Activated CD4-positive, alpha-beta T cell treated with anti-CD3 and anti-CD28 coated beads for 36 hours (primary cell): ENCODE measurements at regions not wholly inside any gene's neighbourhood (a gene's known extent, or its start where the extent isn't known, plus 50 kb on each side); places are given as distances from the start of the nearest gene placed in this dataset.

Experiments
- ATAC-seq: fragments of 200-7000 bp; cut with Tn5 transposase; one replicate; pipeline ENCODE4 v1.10.0; 2021; ENCODE audit warnings: mild to moderate bottlenecking, moderate library complexity
- CTCF ChIA-PET: fragments of 350-600 bp; sonication (Branson Sonifier 250); formaldehyde crosslinking; loops from one replicate; lab custom pipeline; 2021; ENCODE audit warnings: antibody characterized with exemption; lab: Charles Lee
- POLR2A ChIA-PET: fragments of 350-600 bp; sonication (Branson Sonifier 250); formaldehyde crosslinking; loops from one replicate; lab custom pipeline; 2021; ENCODE audit warnings: antibody characterized with exemption, inconsistent platforms; lab: Charles Lee
- DNase-seq: peaks from one replicate; pipeline ENCODE4 v3.0.0-alpha.2; 2020
- H3K27ac Mint-ChIP-seq: one replicate; pipeline ENCODE4 v1.8.0; 2021; ENCODE audit warnings: mixed read lengths
- H3K27me3 Mint-ChIP-seq: one replicate; pipeline ENCODE4 v1.8.0; 2021; ENCODE audit warnings: mixed read lengths
- H3K36me3 Mint-ChIP-seq: one replicate; pipeline ENCODE4 v1.8.0; 2021; ENCODE audit warnings: low read depth, mixed read lengths
- H3K4me1 Mint-ChIP-seq: one replicate; pipeline ENCODE4 v1.8.0; 2021; ENCODE audit warnings: mixed read lengths
- H3K4me3 Mint-ChIP-seq: one replicate; pipeline ENCODE4 v1.8.0; 2021; ENCODE audit warnings: mild to moderate bottlenecking, moderate library complexity, mixed read lengths
- H3K9me3 Mint-ChIP-seq: one replicate; pipeline ENCODE4 v1.8.0; 2021; ENCODE audit warnings: low read depth, mixed read lengths
- intact Hi-C, 2 experiments: fragments of 100-400 bp; cut with DNase I in 1 of 2; cut with micrococcal nuclease in 1 of 2; formaldehyde crosslinking; loops; one replicate each; pipeline versions ENCODE4 v1.14.2 to v1.15.1; 2022 to 2024; cut with DNase I, micrococcal nuclease

- H3K4me1 Mint-ChIP-seq = no peaks in the 10 kb centered on the region
- ChIA-PET CTCF (no interaction called here), POLR2A (no interaction called here)
- no peaks in the 10 kb centered on the region for H3K36me3 Mint-ChIP-seq
- peaks cover 9% of the 10 kb centered on the region for H3K27me3 Mint-ChIP-seq
- intact Hi-C loops = no loop called here
- ATAC-seq (no peak), DNase-seq (no peak)
- H3K9me3 Mint-ChIP-seq = no peaks in the 10 kb centered on the region
- H3K4me3 Mint-ChIP-seq = no peak overlapping the region
- no peak overlapping the region for H3K27ac Mint-ChIP-seq
Observed at GRCh38 chr16:48451323-48451722, 66.1 kb upstream of the SIAH1 start.

- Mint-ChIP-seq H3K27ac (no peak overlapping the region), H3K4me3 (no peak overlapping the region), H3K4me1 (no peaks in the 10 kb centered on the region), H3K27me3 (peaks cover 7% of the 10 kb centered on the region), H3K9me3 (no peaks in the 10 kb centered on the region), H3K36me3 (no peaks in the 10 kb centered on the region)
- no peak for ATAC-seq
- intact Hi-C loops = no loop called here
- POLR2A ChIA-PET = no interaction called here
- CTCF ChIA-PET = no interaction called here
- no peak for DNase-seq
Observed at GRCh38 chr16:48450367-48450766, 65.2 kb upstream of the SIAH1 start.

GRCh38 chr16:48448841-48449481 is 63.7 kb upstream of the SIAH1 start:
- intact Hi-C loops = no loop called here
- H3K27me3 Mint-ChIP-seq = peaks cover 1% of the 10 kb centered on the region
- DNase-seq (no peak), ATAC-seq (no peak)
- CTCF ChIA-PET = interaction anchor here (1.0 to 2.5 kb wide), 2 partner anchors 175 to 181 kb away, joined by 4 to 7 read pairs; no protein-coding TSS in a partner anchor
- H3K4me1 Mint-ChIP-seq = no peaks in the 10 kb centered on the region
- H3K4me3 Mint-ChIP-seq = no peak overlapping the region
- H3K36me3 Mint-ChIP-seq = no peaks in the 10 kb centered on the region
- POLR2A ChIA-PET = no interaction called here
- no peaks in the 10 kb centered on the region for H3K9me3 Mint-ChIP-seq
- H3K27ac Mint-ChIP-seq = no peak overlapping the region

DNA sequence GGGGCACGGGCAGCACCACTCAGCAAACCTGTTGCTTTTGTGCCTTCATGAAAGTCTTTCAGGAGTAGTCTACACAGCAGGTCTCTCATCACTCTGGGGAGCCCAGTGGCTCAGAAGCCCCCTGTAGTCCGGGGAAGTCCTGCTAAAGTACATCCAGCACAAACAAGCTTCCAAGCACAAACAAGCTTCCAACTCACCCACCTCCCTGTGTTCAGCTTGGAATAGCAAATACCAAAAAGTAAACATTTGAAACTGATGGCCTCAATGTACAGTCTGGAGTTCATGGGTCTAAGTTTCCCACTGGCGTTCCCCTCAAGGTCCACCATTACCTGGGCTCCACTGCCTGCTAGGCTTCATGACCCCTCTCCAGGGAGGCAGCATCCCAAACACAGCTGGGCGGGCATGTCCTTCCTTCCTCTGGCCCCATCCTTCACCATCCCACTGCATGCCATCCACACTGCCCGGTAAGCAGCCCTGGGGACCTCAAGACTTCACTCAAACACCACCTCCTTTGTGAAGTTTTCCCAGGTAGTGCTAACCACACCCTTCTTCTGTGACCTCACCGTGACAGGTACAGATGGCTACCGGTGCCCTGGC is 62.8 kb upstream of the SIAH1 start:
- DNase-seq (no peak), ATAC-seq (no peak)
- no peaks in the 10 kb centered on the region for H3K36me3 Mint-ChIP-seq
- H3K9me3 Mint-ChIP-seq = no peaks in the 10 kb centered on the region
- ChIA-PET POLR2A (no interaction called here), CTCF (interaction anchor here (0.6 to 2.5 kb wide), 5 partner anchors 10 to 1907 kb away, joined by 3 to 7 read pairs (median 3); no protein-coding TSS in a partner anchor)
- no peak overlapping the region for H3K4me3 Mint-ChIP-seq
- no peak overlapping the region for H3K27ac Mint-ChIP-seq
- H3K27me3 Mint-ChIP-seq = peaks cover 1% of the 10 kb centered on the region
- intact Hi-C loops = no loop called here
- H3K4me1 Mint-ChIP-seq = no peaks in the 10 kb centered on the region

- DNase-seq = no peak
- ATAC-seq = no peak
- intact Hi-C loops = no loop called here
- Mint-ChIP-seq H3K4me3 (no peak overlapping the region), H3K27me3 (no peaks in the 10 kb centered on the region), H3K9me3 (no peaks in the 10 kb centered on the region), H3K27ac (no peak overlapping the region), H3K4me1 (no peaks in the 10 kb centered on the region), H3K36me3 (no peaks in the 10 kb centered on the region)
- ChIA-PET CTCF (interaction anchor here (0.6 to 2.5 kb wide), 4 partner anchors 10 to 1907 kb away, joined by 3 to 7 read pairs (median 3); no protein-coding TSS in a partner anchor), POLR2A (no interaction called here)
Observed at GRCh38 chr16:48447428-48447827, 62.2 kb upstream of the SIAH1 start.

GRCh38 chr16:48446534-48446920 is 61.3 kb upstream of the SIAH1 start:
- Mint-ChIP-seq H3K27me3 (no peaks in the 10 kb centered on the region), H3K27ac (no peak overlapping the region), H3K4me1 (no peaks in the 10 kb centered on the region), H3K36me3 (no peaks in the 10 kb centered on the region), H3K9me3 (no peaks in the 10 kb centered on the region), H3K4me3 (no peak overlapping the region)
- DNase-seq (no peak), ATAC-seq (no peak)
- intact Hi-C loops = no loop called here
- POLR2A ChIA-PET = no interaction called here
- CTCF ChIA-PET = no interaction called here

- ATAC-seq (no peak), DNase-seq (no peak)
- CTCF ChIA-PET = no interaction called here
- Mint-ChIP-seq H3K9me3 (no peaks in the 10 kb centered on the region), H3K36me3 (no peaks in the 10 kb centered on the region), H3K4me1 (no peaks in the 10 kb centered on the region), H3K27me3 (no peaks in the 10 kb centered on the region), H3K4me3 (no peak overlapping the region), H3K27ac (no peak overlapping the region)
- intact Hi-C loops = no loop called here
- POLR2A ChIA-PET = no interaction called here
Observed at GRCh38 chr16:48445782-48446533, 60.7 kb upstream of the SIAH1 start.

DNA sequence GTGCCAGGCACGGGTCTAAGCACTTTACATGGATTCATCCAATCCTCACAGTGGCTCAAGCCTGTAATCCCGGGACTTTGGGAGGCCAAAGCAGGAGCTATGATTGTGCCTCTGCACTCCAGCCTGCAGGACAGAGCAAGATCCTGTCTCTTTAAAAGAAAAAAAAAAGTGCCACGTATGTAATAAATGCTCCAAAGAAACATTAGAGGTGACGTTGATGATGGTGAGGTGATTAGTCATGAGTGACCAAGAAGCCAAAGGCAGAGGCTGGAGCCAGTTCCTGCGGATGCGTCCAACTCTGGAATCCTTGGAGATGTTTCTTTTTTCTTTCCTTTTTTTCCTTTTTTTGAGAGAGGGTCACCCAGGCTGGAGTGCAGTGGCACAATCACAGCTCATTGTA is 59.4 kb upstream of the SIAH1 start:
- Mint-ChIP-seq H3K4me3 (no peak overlapping the region), H3K36me3 (no peaks in the 10 kb centered on the region), H3K27ac (no peak overlapping the region), H3K4me1 (no peaks in the 10 kb centered on the region), H3K9me3 (no peaks in the 10 kb centered on the region), H3K27me3 (no peaks in the 10 kb centered on the region)
- POLR2A ChIA-PET = no interaction called here
- ATAC-seq (no peak), DNase-seq (no peak)
- intact Hi-C loops = no loop called here
- CTCF ChIA-PET = interaction anchor here (0.6 kb wide), 2 partner anchors 76 to 132 kb away, joined by 3 to 4 read pairs; no protein-coding TSS in a partner anchor

GRCh38 chr16:48442379-48442778 is 57.2 kb upstream of the SIAH1 start:
- Mint-ChIP-seq H3K27me3 (no peaks in the 10 kb centered on the region), H3K4me1 (no peaks in the 10 kb centered on the region), H3K36me3 (no peaks in the 10 kb centered on the region), H3K27ac (no peak overlapping the region), H3K9me3 (no peaks in the 10 kb centered on the region), H3K4me3 (no peak overlapping the region)
- intact Hi-C loops = no loop called here
- ChIA-PET POLR2A (no interaction called here), CTCF (interaction anchor here (0.8 kb wide), 1 partner anchor 53 kb away, joined by 3 read pairs; no protein-coding TSS in a partner anchor)
- ATAC-seq (no peak), DNase-seq (no peak)

DNA sequence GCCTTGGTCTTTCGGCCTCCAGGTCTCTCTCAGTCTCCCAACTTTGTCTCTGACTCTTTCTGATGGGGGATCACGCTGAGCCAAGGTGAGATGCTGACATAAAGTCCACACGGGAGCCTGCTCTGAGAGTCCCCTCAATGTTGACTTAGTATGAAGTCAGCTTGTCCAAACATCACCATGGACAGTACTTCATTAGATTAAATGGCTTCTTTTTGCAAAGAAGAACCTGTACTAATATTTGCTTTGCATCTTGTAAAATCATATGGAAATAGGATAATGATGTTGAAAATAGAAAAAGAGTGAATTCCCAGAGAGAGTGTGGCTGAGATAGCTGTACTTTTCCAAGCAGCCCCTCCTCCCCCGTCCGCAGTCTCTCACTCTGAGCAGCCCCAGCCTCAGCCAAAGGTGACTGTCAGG is 56.7 kb upstream of the SIAH1 start:
- CTCF ChIA-PET = interaction anchor here (0.8 kb wide), 1 partner anchor 53 kb away, joined by 3 read pairs; no protein-coding TSS in a partner anchor
- ATAC-seq (no peak), DNase-seq (no peak)

GRCh38 chr16:48441106-48441505 is 55.9 kb upstream of the SIAH1 start:
- Mint-ChIP-seq H3K27me3 (no peaks in the 10 kb centered on the region), H3K4me3 (no peak overlapping the region), H3K27ac (no peak overlapping the region), H3K4me1 (no peaks in the 10 kb centered on the region), H3K36me3 (no peaks in the 10 kb centered on the region), H3K9me3 (no peaks in the 10 kb centered on the region)
- ChIA-PET CTCF (no interaction called here), POLR2A (no interaction called here)
- intact Hi-C loops = no loop called here
- no peak for ATAC-seq
- DNase-seq = no peak

More for the DNA sequence above, 56.7 kb upstream of the SIAH1 start:
- POLR2A ChIA-PET = no interaction called here
- no peaks in the 10 kb centered on the region for H3K27me3 Mint-ChIP-seq
- H3K4me3 Mint-ChIP-seq = no peak overlapping the region
- H3K27ac Mint-ChIP-seq = no peak overlapping the region
- intact Hi-C loops = no loop called here
- H3K36me3 Mint-ChIP-seq = no peaks in the 10 kb centered on the region
- no peaks in the 10 kb centered on the region for H3K9me3 Mint-ChIP-seq
- no peaks in the 10 kb centered on the region for H3K4me1 Mint-ChIP-seq
